GM12891 (cell line): ENCODE measurements at regions not wholly inside any gene's neighbourhood (a gene's known extent, or its start where the extent isn't known, plus 50 kb on each side); places are given as distances from the start of the nearest gene placed in this dataset.

Experiments used
- PAX5 ChIP-seq: IDR thresholded peaks from 2 replicates; pipeline ENCODE4 v1.6.1; 2011; ENCODE audit warnings: low read length, moderate library complexity, mild to moderate bottlenecking; ENCODE audit not compliant: insufficient read depth, severe bottlenecking
- POLR2A ChIP-seq: IDR thresholded peaks from 2 replicates; pipeline ENCODE4 v1.6.1; 2011; ENCODE audit warnings: low read depth, low read length, control low read depth
- POLR2AphosphoS5 ChIP-seq: IDR thresholded peaks from 2 replicates; pipeline ENCODE4 v1.6.1; 2011; ENCODE audit warnings: low read depth, low read length, control low read depth
- SPI1 ChIP-seq: IDR thresholded peaks from 2 replicates; pipeline ENCODE4 v1.6.1; 2011; ENCODE audit warnings: low read depth, low read length, control low read depth
- TAF1 ChIP-seq: IDR thresholded peaks from 2 replicates; pipeline ENCODE4 v1.6.1; 2011; ENCODE audit warnings: low read depth, low read length, control low read depth

DNA sequence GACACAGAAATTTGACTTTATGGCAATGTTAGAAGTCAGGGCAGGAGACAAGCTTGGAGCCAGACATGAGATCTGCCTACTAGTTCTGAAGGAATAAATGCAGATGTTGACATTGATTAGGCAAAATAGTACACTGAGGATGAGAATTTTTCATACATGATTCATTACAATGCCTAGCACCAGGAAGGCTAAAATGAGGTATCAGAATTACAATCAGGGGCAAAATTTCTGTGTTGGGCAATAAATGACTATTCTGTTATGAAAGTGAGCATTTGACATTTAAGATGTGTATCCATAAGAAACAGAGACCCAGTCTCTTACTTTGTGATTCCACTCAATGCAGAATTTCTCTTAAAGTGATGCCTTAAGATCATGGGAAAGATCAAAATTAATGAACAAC lies 92.4 kb upstream of the CDH10 start:
- TF ChIP-seq POLR2A (no peak), PAX5 (no peak), POLR2AphosphoS5 (no peak), TAF1 (no peak), SPI1 (no peak)
